KMS-11 (cell line): ENCODE measurements at regions not wholly inside any gene's neighbourhood (a gene's known extent, or its start where the extent isn't known, plus 50 kb on each side); places are given as distances from the start of the nearest gene placed in this dataset.

Experiments used
- H2AFZ ChIP-seq: fragments of 200-600 bp; sonication (generic); 2 replicates; pipeline ENCODE4 v1.6.1; 2016; ENCODE audit warnings: antibody characterized with exemption, mixed run types, low read depth
- H3K27ac ChIP-seq: fragments of 200-600 bp; sonication (generic); 2 replicates; pipeline ENCODE4 v1.6.1; 2016; ENCODE audit warnings: mild to moderate bottlenecking, mixed run types
- H3K27me3 ChIP-seq: fragments of 200-600 bp; sonication (generic); 2 replicates; pipeline ENCODE4 v1.6.1; 2017; ENCODE audit warnings: mild to moderate bottlenecking, low read depth, mixed run types, moderate library complexity; ENCODE audit not compliant: insufficient read depth
- H3K36me3 ChIP-seq: fragments of 200-600 bp; sonication (generic); 2 replicates; pipeline ENCODE4 v1.6.1; 2017; ENCODE audit warnings: mild to moderate bottlenecking, mixed run types; ENCODE audit not compliant: insufficient read depth
- H3K4me1 ChIP-seq: fragments of 200-600 bp; sonication (generic); 2 replicates; pipeline ENCODE4 v1.6.1; 2016; ENCODE audit warnings: mild to moderate bottlenecking, low read depth, mixed run types; ENCODE audit not compliant: poor library complexity, severe bottlenecking
- H3K4me2 ChIP-seq: fragments of 200-600 bp; sonication (generic); 2 replicates; pipeline ENCODE4 v1.7.0; 2016; ENCODE audit warnings: mild to moderate bottlenecking, mixed run types
- H3K4me3 ChIP-seq: fragments of 200-600 bp; sonication (generic); IDR thresholded peaks from 2 replicates; pipeline ENCODE4 v1.6.1; 2017; ENCODE audit warnings: low read depth, low read length, mixed read lengths; ENCODE audit not compliant: insufficient read depth
- H3K79me2 ChIP-seq: fragments of 200-600 bp; sonication (generic); 2 replicates; pipeline ENCODE4 v1.6.1; 2016; ENCODE audit warnings: low read depth, mixed run types; ENCODE audit not compliant: insufficient read depth
- H3K9ac ChIP-seq: fragments of 200-600 bp; sonication (generic); 2 replicates; pipeline ENCODE4 v1.6.1; 2016; ENCODE audit warnings: mild to moderate bottlenecking, mixed run types
- H4K20me1 ChIP-seq: fragments of 200-600 bp; sonication (generic); 2 replicates; pipeline ENCODE4 v1.6.1; 2016; ENCODE audit warnings: mild to moderate bottlenecking, mixed run types; ENCODE audit not compliant: insufficient read depth
- TF ChIP-seq, protein P1 (sequence below): fragments of 200-600 bp; sonication (generic); conservative IDR thresholded peaks from 2 replicates; pipeline ENCODE4 v1.6.1; 2017; ENCODE audit warnings: low read depth, mild to moderate bottlenecking, antibody characterized with exemption, low read length, moderate library complexity, mixed read lengths

GRCh38 chr11:24238771-24239645 lies 257.8 kb upstream of the LUZP2 start:
- TF ChIP-seq, protein P1, sequence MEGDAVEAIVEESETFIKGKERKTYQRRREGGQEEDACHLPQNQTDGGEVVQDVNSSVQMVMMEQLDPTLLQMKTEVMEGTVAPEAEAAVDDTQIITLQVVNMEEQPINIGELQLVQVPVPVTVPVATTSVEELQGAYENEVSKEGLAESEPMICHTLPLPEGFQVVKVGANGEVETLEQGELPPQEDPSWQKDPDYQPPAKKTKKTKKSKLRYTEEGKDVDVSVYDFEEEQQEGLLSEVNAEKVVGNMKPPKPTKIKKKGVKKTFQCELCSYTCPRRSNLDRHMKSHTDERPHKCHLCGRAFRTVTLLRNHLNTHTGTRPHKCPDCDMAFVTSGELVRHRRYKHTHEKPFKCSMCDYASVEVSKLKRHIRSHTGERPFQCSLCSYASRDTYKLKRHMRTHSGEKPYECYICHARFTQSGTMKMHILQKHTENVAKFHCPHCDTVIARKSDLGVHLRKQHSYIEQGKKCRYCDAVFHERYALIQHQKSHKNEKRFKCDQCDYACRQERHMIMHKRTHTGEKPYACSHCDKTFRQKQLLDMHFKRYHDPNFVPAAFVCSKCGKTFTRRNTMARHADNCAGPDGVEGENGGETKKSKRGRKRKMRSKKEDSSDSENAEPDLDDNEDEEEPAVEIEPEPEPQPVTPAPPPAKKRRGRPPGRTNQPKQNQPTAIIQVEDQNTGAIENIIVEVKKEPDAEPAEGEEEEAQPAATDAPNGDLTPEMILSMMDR, result no peak
- Histone ChIP-seq H3K9ac (no peak overlapping the region), H2AFZ (no peak overlapping the region), H3K79me2 (no peaks in the 10 kb centered on the region), H3K27me3 (no peaks in the 10 kb centered on the region), H4K20me1 (no peaks in the 10 kb centered on the region), H3K4me2 (no peak overlapping the region), H3K36me3 (no peaks in the 10 kb centered on the region), H3K4me1 (peaks cover 5% of the 10 kb centered on the region), H3K27ac (no peak overlapping the region), H3K4me3 (no peak overlapping the region)

- no peak overlapping the region for H3K4me3 ChIP-seq
- no peaks in the 10 kb centered on the region for H3K4me1 ChIP-seq
- H3K9ac ChIP-seq, result no peak overlapping the region
- H3K27me3 ChIP-seq, result no peaks in the 10 kb centered on the region
- H3K4me2 ChIP-seq, result no peak overlapping the region
- no peak overlapping the region for H3K27ac ChIP-seq
- H3K79me2 ChIP-seq, result no peaks in the 10 kb centered on the region
- no peak overlapping the region for H2AFZ ChIP-seq
- TF ChIP-seq, protein P1, result no peak
- H4K20me1 ChIP-seq, result no peaks in the 10 kb centered on the region
- H3K36me3 ChIP-seq, result no peaks in the 10 kb centered on the region
Measured at GRCh38 chr11:24239930-24240329, 256.9 kb upstream of the LUZP2 start.

DNA sequence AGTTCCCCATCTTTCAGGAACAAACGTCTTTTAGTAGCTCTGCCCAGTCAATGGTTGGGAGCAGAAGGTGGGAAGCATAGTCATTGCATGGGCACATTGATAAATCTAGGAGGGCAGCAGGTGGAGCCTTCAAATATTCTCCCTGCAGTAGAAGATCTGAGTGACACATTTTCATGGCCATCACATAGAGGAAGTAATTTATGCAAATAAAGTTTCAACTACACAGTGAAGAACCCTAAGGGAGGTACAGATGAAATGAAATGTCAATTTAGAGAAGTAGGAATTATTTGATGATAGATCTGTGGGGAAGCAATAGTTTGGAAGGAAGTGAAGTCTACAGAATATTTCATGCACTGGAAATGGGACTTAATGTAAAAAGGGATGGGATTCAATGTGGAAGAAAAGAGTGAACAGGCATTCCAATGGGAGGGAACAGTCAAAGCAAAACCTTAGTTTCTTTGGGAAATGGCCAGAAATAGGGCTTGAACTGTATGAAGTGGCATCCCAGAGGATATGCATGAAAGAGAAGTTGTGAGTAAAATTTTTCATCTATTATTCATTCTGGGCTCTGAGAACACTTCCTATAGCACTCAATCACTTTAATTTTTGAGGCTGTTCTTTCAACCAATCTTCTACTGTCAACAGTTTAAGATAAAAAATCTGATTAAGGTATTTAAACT lies 256.2 kb upstream of the LUZP2 start:
- Histone ChIP-seq H4K20me1 (no peaks in the 10 kb centered on the region), H3K79me2 (no peaks in the 10 kb centered on the region), H3K4me1 (no peaks in the 10 kb centered on the region), H2AFZ (no peak overlapping the region), H3K36me3 (no peaks in the 10 kb centered on the region), H3K4me3 (no peak overlapping the region), H3K9ac (no peak overlapping the region), H3K4me2 (no peak overlapping the region), H3K27ac (no peak overlapping the region), H3K27me3 (no peaks in the 10 kb centered on the region)
- TF ChIP-seq, protein P1, result no peak

- H3K4me1 ChIP-seq, result no peaks in the 10 kb centered on the region
- H3K79me2 ChIP-seq, result no peaks in the 10 kb centered on the region
- H3K4me2 ChIP-seq, result no peak overlapping the region
- H3K36me3 ChIP-seq, result no peaks in the 10 kb centered on the region
- H4K20me1 ChIP-seq, result no peaks in the 10 kb centered on the region
- no peak overlapping the region for H2AFZ ChIP-seq
- TF ChIP-seq, protein P1, result no peak
- H3K9ac ChIP-seq, result no peak overlapping the region
- no peaks in the 10 kb centered on the region for H3K27me3 ChIP-seq
- no peak overlapping the region for H3K4me3 ChIP-seq
- H3K27ac ChIP-seq, result no peak overlapping the region
Measured at GRCh38 chr11:24246715-24247114, 250.1 kb upstream of the LUZP2 start.
